CD4-positive, alpha-beta T cell (primary cell): ENCODE measurements at regions not wholly inside any gene's neighbourhood (a gene's known extent, or its start where the extent isn't known, plus 50 kb on each side); places are given as distances from the start of the nearest gene placed in this dataset.

ENCODE experiments used
- ATAC-seq: fragments of 200-7000 bp; cut with Tn5 transposase; one replicate; pipeline ENCODE4 v1.10.0; 2022; ENCODE audit warnings: mild to moderate bottlenecking; ENCODE audit not compliant: poor library complexity
- CTCF ChIA-PET: fragments of 350-600 bp; sonication (Branson Sonifier 250); formaldehyde crosslinking; loops from one replicate; lab custom pipeline; 2021; ENCODE audit warnings: antibody characterized with exemption, inconsistent platforms; lab: Charles Lee
- POLR2A ChIA-PET: fragments of 350-600 bp; sonication (Branson Sonifier 250); formaldehyde crosslinking; loops from one replicate; lab custom pipeline; 2021; ENCODE audit warnings: antibody characterized with exemption, inconsistent platforms; lab: Charles Lee
- DNase-seq, 14 experiments: peaks; one replicate each; pipeline ENCODE4 v3.0.0-alpha.2; 2013 to 2020; ENCODE audit warnings: mixed read lengths in 2 of 14
- H3K27ac ChIP-seq, 2 donors: one replicate each; pipeline versions ENCODE4 v1.5.1 to v1.7.0; 2013; ENCODE audit warnings: low read length in 2 of 2, low read depth in 1 of 2, mild to moderate bottlenecking in 1 of 2
- H3K27me3 ChIP-seq, 2 experiments: 1 replicate in 1 of 2; 2 replicates in 1 of 2; pipeline versions ENCODE4 v1.6.1 to v1.7.0; 2013; ENCODE audit warnings: low read length in 2 of 2, control low read depth in 1 of 2, mild to moderate bottlenecking in 1 of 2, moderate library complexity in 1 of 2; ENCODE audit not compliant: insufficient read depth in 2 of 2, control insufficient read depth in 1 of 2
- H3K36me3 ChIP-seq: one replicate; pipeline ENCODE4 v1.6.1; 2013; ENCODE audit warnings: low read length, control low read depth; ENCODE audit not compliant: insufficient read depth
- H3K4me1 ChIP-seq: one replicate; pipeline ENCODE4 v1.6.1; 2013; ENCODE audit warnings: low read length, control low read depth; ENCODE audit not compliant: insufficient read depth
- H3K4me3 ChIP-seq: one replicate; pipeline ENCODE4 v1.5.1; 2013; ENCODE audit warnings: mild to moderate bottlenecking, low read length, moderate library complexity
- H3K9me3 ChIP-seq, 2 experiments: 1 replicate in 1 of 2; 2 replicates in 1 of 2; pipeline versions ENCODE4 v1.6.1 to v1.7.0; 2013; ENCODE audit warnings: low read length in 2 of 2, mild to moderate bottlenecking in 2 of 2, control low read depth in 1 of 2, moderate library complexity in 1 of 2; ENCODE audit not compliant: control insufficient read depth in 1 of 2, insufficient read depth in 1 of 2
- H3K27ac Mint-ChIP-seq: one replicate; pipeline ENCODE4 v1.8.0; 2020; ENCODE audit warnings: mixed read lengths
- H3K27me3 Mint-ChIP-seq: one replicate; pipeline ENCODE4 v1.8.0; 2021; ENCODE audit warnings: mixed read lengths
- H3K36me3 Mint-ChIP-seq: one replicate; pipeline ENCODE4 v1.8.0; 2021; ENCODE audit warnings: low read depth, mixed read lengths
- H3K4me1 Mint-ChIP-seq: one replicate; pipeline ENCODE4 v1.8.0; 2021; ENCODE audit warnings: low read depth, mixed read lengths
- H3K4me3 Mint-ChIP-seq: one replicate; pipeline ENCODE4 v1.8.0; 2020; ENCODE audit warnings: mild to moderate bottlenecking, mixed read lengths
- H3K9me3 Mint-ChIP-seq: one replicate; pipeline ENCODE4 v1.8.0; 2020; ENCODE audit warnings: mixed read lengths
- intact Hi-C, 2 experiments: fragments of 100-400 bp; cut with DNase I in 1 of 2; cut with micrococcal nuclease in 1 of 2; formaldehyde crosslinking; loops; one replicate each; pipeline versions ENCODE4 v1.15.1 to v1.9.0; 2023 to 2025; cut with DNase I, micrococcal nuclease
- TF ChIP-seq, protein P1 (sequence below): fragments of 200-600 bp; IDR thresholded peaks from one replicate; pipeline ENCODE4 v1.8.0; 2022; ENCODE audit warnings: antibody characterized with exemption, mild to moderate bottlenecking

GRCh38 chr7:18151422-18151821, 123.8 kb upstream of the PRPS1L1 start:
- ChIA-PET POLR2A (no interaction called here), CTCF (no interaction called here)
- Histone ChIP-seq H3K4me3 (no peak overlapping the region), H3K27me3 (peaks cover 0 to 3% of the 10 kb centered on the region in 2 experiments), H3K36me3 (no peaks in the 10 kb centered on the region), H3K4me1 (no peaks in the 10 kb centered on the region), H3K27ac (no peak overlapping the region), H3K9me3 (no peaks in the 10 kb centered on the region)
- intact Hi-C loops = no loop called here
- ATAC-seq (no peak), DNase-seq (no peak)
- Mint-ChIP-seq H3K4me3 (no peak overlapping the region), H3K36me3 (no peaks in the 10 kb centered on the region), H3K27ac (no peak overlapping the region), H3K4me1 (no peaks in the 10 kb centered on the region), H3K9me3 (no peaks in the 10 kb centered on the region), H3K27me3 (peaks cover 8% of the 10 kb centered on the region)
- TF ChIP-seq, protein P1, sequence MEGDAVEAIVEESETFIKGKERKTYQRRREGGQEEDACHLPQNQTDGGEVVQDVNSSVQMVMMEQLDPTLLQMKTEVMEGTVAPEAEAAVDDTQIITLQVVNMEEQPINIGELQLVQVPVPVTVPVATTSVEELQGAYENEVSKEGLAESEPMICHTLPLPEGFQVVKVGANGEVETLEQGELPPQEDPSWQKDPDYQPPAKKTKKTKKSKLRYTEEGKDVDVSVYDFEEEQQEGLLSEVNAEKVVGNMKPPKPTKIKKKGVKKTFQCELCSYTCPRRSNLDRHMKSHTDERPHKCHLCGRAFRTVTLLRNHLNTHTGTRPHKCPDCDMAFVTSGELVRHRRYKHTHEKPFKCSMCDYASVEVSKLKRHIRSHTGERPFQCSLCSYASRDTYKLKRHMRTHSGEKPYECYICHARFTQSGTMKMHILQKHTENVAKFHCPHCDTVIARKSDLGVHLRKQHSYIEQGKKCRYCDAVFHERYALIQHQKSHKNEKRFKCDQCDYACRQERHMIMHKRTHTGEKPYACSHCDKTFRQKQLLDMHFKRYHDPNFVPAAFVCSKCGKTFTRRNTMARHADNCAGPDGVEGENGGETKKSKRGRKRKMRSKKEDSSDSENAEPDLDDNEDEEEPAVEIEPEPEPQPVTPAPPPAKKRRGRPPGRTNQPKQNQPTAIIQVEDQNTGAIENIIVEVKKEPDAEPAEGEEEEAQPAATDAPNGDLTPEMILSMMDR = no peak

- no peak overlapping the region for H3K4me3 Mint-ChIP-seq
- ATAC-seq (no peak), DNase-seq (no peak)
- H3K36me3 Mint-ChIP-seq = no peaks in the 10 kb centered on the region
- POLR2A ChIA-PET = no interaction called here
- H3K4me1 Mint-ChIP-seq = no peaks in the 10 kb centered on the region
- no peak overlapping the region for H3K27ac Mint-ChIP-seq
- Histone ChIP-seq H3K27me3 (peaks cover 0 to 3% of the 10 kb centered on the region in 2 experiments), H3K4me1 (no peaks in the 10 kb centered on the region), H3K4me3 (no peak overlapping the region), H3K36me3 (no peaks in the 10 kb centered on the region), H3K9me3 (no peaks in the 10 kb centered on the region), H3K27ac (no peak overlapping the region)
- CTCF ChIA-PET = no interaction called here
- intact Hi-C loops = no loop called here
- TF ChIP-seq, protein P1 = no peak
- H3K27me3 Mint-ChIP-seq = peaks cover 10% of the 10 kb centered on the region
- H3K9me3 Mint-ChIP-seq = no peaks in the 10 kb centered on the region
Observed at GRCh38 chr7:18153183-18153748, 125.6 kb upstream of the PRPS1L1 start.

GRCh38 chr7:18154726-18155125, 127.1 kb upstream of the PRPS1L1 start:
- Histone ChIP-seq H3K27me3 (peaks cover 0 to 7% of the 10 kb centered on the region in 2 experiments), H3K4me3 (no peak overlapping the region), H3K27ac (no peak overlapping the region), H3K4me1 (no peaks in the 10 kb centered on the region), H3K9me3 (no peaks in the 10 kb centered on the region), H3K36me3 (no peaks in the 10 kb centered on the region)
- Mint-ChIP-seq H3K27me3 (peaks cover 10% of the 10 kb centered on the region), H3K4me3 (no peak overlapping the region), H3K27ac (no peak overlapping the region), H3K4me1 (no peaks in the 10 kb centered on the region), H3K9me3 (no peaks in the 10 kb centered on the region), H3K36me3 (no peaks in the 10 kb centered on the region)
- intact Hi-C loops = no loop called here
- DNase-seq (no peak), ATAC-seq (no peak)
- ChIA-PET POLR2A (no interaction called here), CTCF (no interaction called here)
- TF ChIP-seq, protein P1 = no peak
